SJCRH30 (cell line): ENCODE measurements at regions not wholly inside any gene's neighbourhood (a gene's known extent, or its start where the extent isn't known, plus 50 kb on each side); places are given as distances from the start of the nearest gene placed in this dataset.

Experiments used
- DNase-seq, 2 experiments: peaks; one replicate each; pipeline ENCODE4 v3.0.0-alpha.2; 2015 to 2020
- H3K27ac ChIP-seq: fragments of 250-450 bp; sonication (Bioruptor Pico); 2 replicates; pipeline ENCODE4 v1.5.1; 2020; ENCODE audit warnings: mild to moderate bottlenecking, moderate library complexity
- H3K27me3 ChIP-seq: fragments of 250-450 bp; sonication (Bioruptor Pico); 2 replicates; pipeline ENCODE4 v1.5.1; 2020; ENCODE audit warnings: mild to moderate bottlenecking, moderate library complexity
- H3K36me3 ChIP-seq: fragments of 250-450 bp; sonication (Bioruptor Pico); 2 replicates; pipeline ENCODE4 v1.5.1; 2020; ENCODE audit warnings: mild to moderate bottlenecking, moderate library complexity
- H3K4me1 ChIP-seq: fragments of 250-450 bp; sonication (Bioruptor Pico); 2 replicates; pipeline ENCODE4 v1.5.1; 2020; ENCODE audit warnings: mild to moderate bottlenecking, moderate library complexity
- H3K4me3 ChIP-seq: fragments of 250-450 bp; sonication (Bioruptor Pico); 2 replicates; pipeline ENCODE4 v1.5.1; 2020; ENCODE audit warnings: mild to moderate bottlenecking, moderate library complexity
- H3K9me3 ChIP-seq: fragments of 250-450 bp; sonication (Bioruptor Pico); replicated peaks from 2 replicates; pipeline ENCODE4 v1.5.1; 2020; ENCODE audit warnings: mild to moderate bottlenecking, moderate library complexity

GRCh38 chr9:82363682-82364081 is 375.1 kb downstream of the SPATA31D1 start:
- Histone ChIP-seq H3K4me1 (peaks cover 43% of the 10 kb centered on the region), H3K36me3 (no peaks in the 10 kb centered on the region), H3K27ac (peak overlapping the region; percentile 98), H3K9me3 (no peaks in the 10 kb centered on the region), H3K27me3 (no peaks in the 10 kb centered on the region), H3K4me3 (peak overlapping the region; percentile 46)
- peak; percentile 75 to 94 for DNase-seq

- no peaks in the 10 kb centered on the region for H3K9me3 ChIP-seq
- no peaks in the 10 kb centered on the region for H3K36me3 ChIP-seq
- DNase-seq, result peak in 1 of 2 experiments; percentile 45
- peaks cover 43% of the 10 kb centered on the region for H3K4me1 ChIP-seq
- H3K27me3 ChIP-seq, result no peaks in the 10 kb centered on the region
- no peak overlapping the region for H3K4me3 ChIP-seq
- no peak overlapping the region for H3K27ac ChIP-seq
Measured at GRCh38 chr9:82367016-82367415, 378.4 kb downstream of the SPATA31D1 start.

- Histone ChIP-seq H3K27me3 (no peaks in the 10 kb centered on the region), H3K4me1 (peaks cover 38% of the 10 kb centered on the region), H3K9me3 (no peaks in the 10 kb centered on the region; the same call in 1 of the 2 replicates), H3K27ac (no peak overlapping the region), H3K4me3 (no peak overlapping the region), H3K36me3 (no peaks in the 10 kb centered on the region)
- DNase-seq, result no peak
Measured at GRCh38 chr9:82367929-82368328, 379.4 kb downstream of the SPATA31D1 start.

GRCh38 chr9:82369251-82369945 is 380.8 kb downstream of the SPATA31D1 start:
- peaks cover 5% of the 10 kb centered on the region; the same call in 1 of the 2 replicates for H3K9me3 ChIP-seq
- no peak for DNase-seq
- H3K4me1 ChIP-seq, result peaks cover 30% of the 10 kb centered on the region
- H3K27me3 ChIP-seq, result no peaks in the 10 kb centered on the region
- no peak overlapping the region for H3K4me3 ChIP-seq
- H3K36me3 ChIP-seq, result no peaks in the 10 kb centered on the region
- no peak overlapping the region for H3K27ac ChIP-seq

DNA sequence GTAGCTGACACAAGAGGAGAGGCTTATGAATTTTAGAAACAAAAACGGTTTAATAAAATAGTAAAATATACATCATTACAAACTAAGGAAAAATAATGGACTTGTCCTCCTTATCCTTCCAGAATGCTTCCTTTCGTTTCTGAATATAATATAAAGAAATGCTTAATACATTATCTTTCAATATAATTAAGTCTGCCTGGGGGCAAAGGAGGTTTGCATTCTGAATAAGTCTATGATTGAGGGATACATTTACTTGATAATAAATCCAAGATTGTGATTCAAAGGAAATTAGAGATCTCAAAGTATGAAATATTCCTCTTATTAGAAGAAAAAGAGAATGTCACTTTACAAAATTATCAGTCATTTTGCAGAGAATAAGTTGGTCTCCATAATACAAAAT is 386.5 kb downstream of the SPATA31D1 start:
- Histone ChIP-seq H3K27ac (no peak overlapping the region), H3K4me3 (no peak overlapping the region), H3K9me3 (peaks cover 5% of the 10 kb centered on the region; the same call in 1 of the 2 replicates), H3K4me1 (no peaks in the 10 kb centered on the region), H3K36me3 (no peaks in the 10 kb centered on the region), H3K27me3 (no peaks in the 10 kb centered on the region)
- no peak for DNase-seq

GRCh38 chr9:82376677-82377232 is 388.2 kb downstream of the SPATA31D1 start:
- no peak overlapping the region for H3K4me3 ChIP-seq
- no peak overlapping the region for H3K27ac ChIP-seq
- H3K9me3 ChIP-seq, result peaks cover 5% of the 10 kb centered on the region; the same call in 1 of the 2 replicates
- H3K4me1 ChIP-seq, result no peaks in the 10 kb centered on the region
- DNase-seq, result no peak
- H3K27me3 ChIP-seq, result no peaks in the 10 kb centered on the region
- no peaks in the 10 kb centered on the region for H3K36me3 ChIP-seq

GRCh38 chr9:82382887-82383616 is 394.5 kb downstream of the SPATA31D1 start:
- no peak for DNase-seq
- no peaks in the 10 kb centered on the region for H3K27me3 ChIP-seq
- peaks cover 8% of the 10 kb centered on the region for H3K9me3 ChIP-seq
- no peak overlapping the region for H3K4me3 ChIP-seq
- H3K4me1 ChIP-seq, result no peaks in the 10 kb centered on the region
- no peaks in the 10 kb centered on the region for H3K36me3 ChIP-seq
- no peak overlapping the region for H3K27ac ChIP-seq

DNA sequence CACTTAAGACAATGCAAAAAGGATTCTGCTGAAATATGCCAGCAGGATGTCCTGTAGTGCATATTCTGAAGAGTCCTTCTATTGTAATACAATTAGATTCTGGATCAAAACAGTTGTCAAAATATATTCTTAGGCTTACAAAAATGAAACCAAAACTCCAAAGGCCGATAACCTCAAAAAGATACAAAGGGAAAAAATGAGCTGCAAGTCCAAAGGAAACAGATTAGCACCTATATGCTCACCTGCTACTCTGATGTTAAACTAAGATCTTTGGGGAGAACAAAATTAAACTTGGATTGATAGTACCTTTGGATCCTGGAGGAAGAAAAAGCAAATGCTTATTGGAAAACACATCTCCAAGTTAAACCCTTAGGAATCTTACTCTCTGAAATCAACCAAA is 397.1 kb downstream of the SPATA31D1 start:
- Histone ChIP-seq H3K9me3 (peaks cover 9% of the 10 kb centered on the region), H3K4me3 (no peak overlapping the region), H3K4me1 (no peaks in the 10 kb centered on the region), H3K27ac (no peak overlapping the region), H3K36me3 (no peaks in the 10 kb centered on the region), H3K27me3 (no peaks in the 10 kb centered on the region)
- DNase-seq, result no peak

- peaks cover 5% of the 10 kb centered on the region; the same call in 1 of the 2 replicates for H3K4me1 ChIP-seq
- no peak overlapping the region for H3K27ac ChIP-seq
- no peaks in the 10 kb centered on the region for H3K36me3 ChIP-seq
- no peaks in the 10 kb centered on the region for H3K27me3 ChIP-seq
- no peak overlapping the region for H3K4me3 ChIP-seq
- H3K9me3 ChIP-seq, result no peaks in the 10 kb centered on the region
- DNase-seq, result no peak
Measured at GRCh38 chr9:82397534-82397933, 409.0 kb downstream of the SPATA31D1 start.

DNA sequence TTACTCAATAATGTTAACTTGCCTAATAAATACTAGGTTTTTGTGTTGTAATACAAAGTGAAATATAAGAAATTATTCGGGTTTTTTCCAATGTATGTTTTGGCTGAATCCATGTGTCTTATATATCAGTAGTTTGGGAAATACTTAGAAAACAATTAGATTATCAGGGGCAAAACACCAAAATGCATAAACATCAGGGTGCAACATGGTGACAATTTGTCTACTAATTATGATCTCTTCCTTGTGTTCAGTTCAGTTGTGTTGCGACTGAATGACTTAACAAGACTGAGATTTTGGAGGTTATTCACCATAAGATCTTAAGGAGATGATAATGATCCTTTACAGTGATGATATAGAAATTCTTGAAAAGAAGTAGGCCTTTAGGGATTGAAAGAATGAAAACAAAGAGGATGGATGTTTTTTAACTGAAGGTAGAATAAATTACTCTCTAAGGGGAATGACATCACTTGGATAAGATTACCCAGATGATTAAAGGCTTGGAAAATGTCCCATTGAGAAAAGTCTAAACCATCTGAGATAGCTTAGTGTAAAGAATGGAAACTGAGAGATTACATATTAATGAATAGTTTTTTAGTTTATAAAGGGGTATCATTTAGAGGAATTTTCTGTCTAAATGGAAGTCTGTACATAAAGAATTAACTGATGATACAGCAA is 415.8 kb downstream of the SPATA31D1 start:
- DNase-seq, result peak in 1 of 2 experiments; percentile 36
- H3K4me1 ChIP-seq, result peaks cover 15% of the 10 kb centered on the region
- H3K4me3 ChIP-seq, result no peak overlapping the region
- no peaks in the 10 kb centered on the region for H3K27me3 ChIP-seq
- no peaks in the 10 kb centered on the region for H3K9me3 ChIP-seq
- H3K27ac ChIP-seq, result no peak overlapping the region
- H3K36me3 ChIP-seq, result no peaks in the 10 kb centered on the region

DNA sequence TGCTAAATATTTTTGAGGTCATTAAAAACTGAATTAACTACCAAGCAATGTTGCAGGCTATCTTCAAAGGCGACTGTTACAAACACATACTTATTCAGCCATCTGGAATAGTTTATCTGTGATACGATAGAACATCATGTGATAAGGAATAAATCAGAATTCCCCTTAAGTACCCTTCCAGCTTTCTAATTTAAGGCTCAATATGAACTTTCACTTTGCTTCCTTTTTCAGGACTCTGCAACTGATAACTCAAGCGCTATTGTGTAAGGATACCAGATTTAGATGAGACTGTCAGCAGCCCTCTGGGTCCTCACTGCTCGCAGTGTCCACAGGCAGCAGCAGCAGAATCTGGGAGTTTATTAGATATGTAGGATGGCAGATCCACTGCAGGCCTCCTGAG is 416.3 kb downstream of the SPATA31D1 start:
- no peak overlapping the region for H3K27ac ChIP-seq
- H3K4me3 ChIP-seq, result no peak overlapping the region
- peaks cover 19% of the 10 kb centered on the region for H3K4me1 ChIP-seq
- H3K27me3 ChIP-seq, result no peaks in the 10 kb centered on the region
- DNase-seq, result no peak
- H3K36me3 ChIP-seq, result no peaks in the 10 kb centered on the region
- no peaks in the 10 kb centered on the region for H3K9me3 ChIP-seq

- no peak overlapping the region for H3K4me3 ChIP-seq
- no peaks in the 10 kb centered on the region for H3K9me3 ChIP-seq
- no peaks in the 10 kb centered on the region for H3K27me3 ChIP-seq
- no peaks in the 10 kb centered on the region for H3K36me3 ChIP-seq
- H3K4me1 ChIP-seq, result peaks cover 32% of the 10 kb centered on the region
- no peak for DNase-seq
- H3K27ac ChIP-seq, result no peak overlapping the region
Measured at GRCh38 chr9:82406456-82407085, 418.0 kb downstream of the SPATA31D1 start.

- no peaks in the 10 kb centered on the region; the same call in 1 of the 2 replicates for H3K9me3 ChIP-seq
- peak overlapping the region; percentile 25; the same call in 1 of the 2 replicates for H3K27ac ChIP-seq
- H3K4me1 ChIP-seq, result peaks cover 23% of the 10 kb centered on the region
- H3K4me3 ChIP-seq, result no peak overlapping the region
- no peaks in the 10 kb centered on the region for H3K27me3 ChIP-seq
- DNase-seq, result peak; percentile 40 to 67
- H3K36me3 ChIP-seq, result no peaks in the 10 kb centered on the region
Measured at GRCh38 chr9:82410306-82410705, 421.7 kb downstream of the SPATA31D1 start.

DNA sequence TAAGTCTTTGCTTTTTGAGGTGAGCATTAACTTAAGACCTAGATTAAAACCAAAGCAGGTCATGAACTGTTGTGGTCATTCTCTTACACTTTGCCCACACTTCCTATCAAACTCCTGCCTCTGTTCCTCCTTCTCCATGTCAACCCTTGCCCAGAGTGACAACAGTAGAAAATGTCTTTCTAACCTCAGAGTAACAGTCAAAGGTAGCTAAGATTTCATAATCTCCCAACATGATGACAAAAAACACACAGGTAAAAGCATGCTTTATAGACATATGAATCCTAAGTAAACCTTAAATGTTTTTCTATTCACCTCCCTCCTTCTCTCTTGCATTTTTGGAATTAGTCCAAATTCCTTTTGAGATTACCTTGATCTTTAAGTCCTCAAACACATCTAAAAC is 422.3 kb downstream of the SPATA31D1 start:
- H3K9me3 ChIP-seq, result no peaks in the 10 kb centered on the region; the same call in 1 of the 2 replicates
- DNase-seq, result no peak
- H3K27ac ChIP-seq, result no peak overlapping the region
- no peak overlapping the region for H3K4me3 ChIP-seq
- peaks cover 17% of the 10 kb centered on the region for H3K4me1 ChIP-seq
- H3K27me3 ChIP-seq, result no peaks in the 10 kb centered on the region
- H3K36me3 ChIP-seq, result no peaks in the 10 kb centered on the region
